PC-3 (cell line): ENCODE measurements at regions not wholly inside any gene's neighbourhood (a gene's known extent, or its start where the extent isn't known, plus 50 kb on each side); places are given as distances from the start of the nearest gene placed in this dataset.

ENCODE experiments used
- CTCF ChIP-seq: fragments of 300-600 bp; sonication (generic); conservative IDR thresholded peaks from 2 replicates; pipeline ENCODE4 v1.5.1; 2017; ENCODE audit warnings: antibody characterized with exemption, low read depth, mild to moderate bottlenecking, low read length
- EZH2phosphoT487 ChIP-seq: fragments of 300-600 bp; sonication (generic); IDR thresholded peaks from 2 replicates; pipeline ENCODE4 v1.6.1; 2018; ENCODE audit warnings: mild to moderate bottlenecking, antibody characterized with exemption, low read length, borderline replicate concordance

GRCh38 chr20:22679197-22679596, 94.8 kb upstream of the FOXA2 start:
- no peak for TF ChIP-seq CTCF
- no peak for TF ChIP-seq EZH2phosphoT487
